ENCODE measurements at regions not wholly inside any gene's neighbourhood (a gene's known extent, or its start where the extent isn't known, plus 50 kb on each side); places are given as distances from the start of the nearest gene placed in this dataset.

GRCh38 chr16:66231452-66232160 lies 134.9 kb upstream of the CDH5 start:
- no peak for TF ChIP-seq CTCF (IDR thresholded peaks at IDR 0.05; ENCODE audit: low read length, missing control alignments)
- DNase-seq (ENCODE audit: low read depth) = no peak
- H3K4me3 ChIP-seq (replicated peaks; ENCODE audit: low read depth, low read length) = no peak overlapping the region

GRCh38 chr16:66229651-66230050 lies 136.8 kb upstream of the CDH5 start:
- H3K4me3 ChIP-seq (replicated peaks; ENCODE audit: low read depth, low read length) = no peak overlapping the region
- no peak for TF ChIP-seq CTCF (IDR thresholded peaks at IDR 0.05; ENCODE audit: low read length, missing control alignments)
- DNase-seq (ENCODE audit: low read depth) = no peak

GRCh38 chr16:66228792-66229191 lies 137.7 kb upstream of the CDH5 start:
- peak; percentile 88 for DNase-seq (ENCODE audit: low read depth)
- no peak for TF ChIP-seq CTCF (IDR thresholded peaks at IDR 0.05; ENCODE audit: low read length, missing control alignments)
- H3K4me3 ChIP-seq (replicated peaks; ENCODE audit: low read depth, low read length) = no peak overlapping the region

- no peak for DNase-seq (ENCODE audit: low read depth)
- no peak overlapping the region for H3K4me3 ChIP-seq (replicated peaks; ENCODE audit: low read depth, low read length)
- TF ChIP-seq CTCF (IDR thresholded peaks at IDR 0.05; ENCODE audit: low read length, missing control alignments) = no peak
These were observed 138.5 kb upstream of the CDH5 start for GRCh38 chr16:66227766-66228530.

GRCh38 chr16:66226762-66227161 lies 139.7 kb upstream of the CDH5 start:
- TF ChIP-seq CTCF (IDR thresholded peaks at IDR 0.05; ENCODE audit: low read length, missing control alignments) = no peak
- no peak overlapping the region for H3K4me3 ChIP-seq (replicated peaks; ENCODE audit: low read depth, low read length)
- DNase-seq (ENCODE audit: low read depth) = no peak

GRCh38 chr16:66225696-66226095 lies 140.8 kb upstream of the CDH5 start:
- no peak for DNase-seq (ENCODE audit: low read depth)
- TF ChIP-seq CTCF (IDR thresholded peaks at IDR 0.05; ENCODE audit: low read length, missing control alignments) = no peak
- H3K4me3 ChIP-seq (replicated peaks; ENCODE audit: low read depth, low read length) = no peak overlapping the region
